ENCODE measurements at regions not wholly inside any gene's neighbourhood (a gene's known extent, or its start where the extent isn't known, plus 50 kb on each side); places are given as distances from the start of the nearest gene placed in this dataset.
"Not testable (repeated sequence)": the region's sequence is repeated elsewhere in the genome, so short reads cannot be mapped to it uniquely, and the experiment has no call there.

- FAIRE-seq: no peak
- DNase-seq (ENCODE audit: insufficient read length, low spot score): no peak
Observed at GRCh38 chr2:147008481-147008880, 836.3 kb upstream of the ACVR2A start.

GRCh38 chr2:147006736-147007141 lies 838.1 kb upstream of the ACVR2A start:
- no peak for FAIRE-seq
- DNase-seq (ENCODE audit: insufficient read length, low spot score): no peak

DNA sequence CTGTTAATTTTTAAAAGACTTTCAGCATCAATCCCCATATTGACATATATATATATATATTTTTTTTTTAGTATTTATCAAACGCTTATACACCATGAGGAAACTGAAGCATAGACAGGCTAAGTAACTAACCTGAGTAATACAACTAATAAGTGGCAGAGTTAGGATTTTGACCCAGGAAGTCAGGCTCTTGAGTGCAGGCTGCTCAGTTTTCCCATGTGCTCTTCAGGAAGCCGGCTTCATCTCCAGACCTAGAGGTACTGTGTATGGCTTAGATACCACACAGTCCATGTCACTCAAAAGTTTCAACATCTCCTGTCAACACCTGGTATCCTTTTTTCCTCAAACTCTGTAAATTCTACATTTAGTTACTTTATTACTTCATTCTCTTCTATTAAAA lies 841.7 kb upstream of the ACVR2A start:
- DNase-seq (ENCODE audit: insufficient read length, low spot score) (no peak), FAIRE-seq (no peak)

GRCh38 chr2:147002256-147002655 lies 842.6 kb upstream of the ACVR2A start:
- DNase-seq (ENCODE audit: insufficient read length, low spot score): no peak

GRCh38 chr2:147001061-147001460 lies 843.8 kb upstream of the ACVR2A start:
- FAIRE-seq (no peak), DNase-seq (ENCODE audit: insufficient read length, low spot score) (no peak)

More at GRCh38 chr2:147002256-147002655, 842.6 kb upstream of the ACVR2A start:
- no peak for FAIRE-seq

DNA sequence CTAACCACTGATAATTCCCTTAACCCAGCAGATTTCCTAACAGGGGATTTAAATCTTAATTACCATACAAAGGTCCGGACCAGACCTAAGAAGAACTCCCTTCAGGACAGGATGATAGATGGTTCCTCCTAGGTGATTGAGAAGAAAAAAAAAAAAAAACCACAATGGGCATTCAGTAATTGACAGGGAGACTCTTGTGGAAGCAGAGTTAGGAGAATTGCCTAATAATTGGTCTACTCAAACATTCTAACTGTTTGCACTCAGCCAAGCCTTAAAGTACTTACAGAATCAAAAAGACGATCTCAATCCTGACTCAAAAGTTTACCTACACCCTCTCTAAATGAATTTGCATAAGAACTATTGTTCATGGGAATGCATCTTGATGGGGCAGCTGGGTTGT lies 844.7 kb upstream of the ACVR2A start:
- not testable (repeated sequence) for DNase-seq (ENCODE audit: insufficient read length, low spot score); FAIRE-seq

GRCh38 chr2:146997945-146998344 lies 846.9 kb upstream of the ACVR2A start:
- DNase-seq (ENCODE audit: insufficient read length, low spot score): no peak
- no peak for FAIRE-seq

DNA sequence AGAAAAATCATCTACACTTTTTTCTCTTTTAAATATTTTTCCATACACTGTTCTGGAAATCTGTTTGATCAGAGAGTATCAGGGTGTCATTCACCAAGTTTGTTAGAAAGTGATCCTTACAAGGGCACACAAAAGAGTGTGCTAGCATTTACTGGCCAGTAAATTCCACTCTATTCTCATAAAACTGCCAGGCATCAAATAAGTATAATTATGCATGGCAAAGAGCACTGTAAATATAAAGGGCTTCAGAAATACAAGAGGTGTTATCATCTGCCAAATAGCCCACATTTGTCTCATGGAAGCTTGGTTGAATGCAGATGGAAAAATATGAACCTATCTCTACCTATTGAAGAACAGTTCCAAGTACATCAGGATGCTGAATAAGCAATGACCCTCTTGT lies 847.3 kb upstream of the ACVR2A start:
- FAIRE-seq: no peak
- no peak for DNase-seq (ENCODE audit: insufficient read length, low spot score)

GRCh38 chr2:146994246-146994645 lies 850.6 kb upstream of the ACVR2A start:
- DNase-seq (ENCODE audit: insufficient read length, low spot score): no peak

DNA sequence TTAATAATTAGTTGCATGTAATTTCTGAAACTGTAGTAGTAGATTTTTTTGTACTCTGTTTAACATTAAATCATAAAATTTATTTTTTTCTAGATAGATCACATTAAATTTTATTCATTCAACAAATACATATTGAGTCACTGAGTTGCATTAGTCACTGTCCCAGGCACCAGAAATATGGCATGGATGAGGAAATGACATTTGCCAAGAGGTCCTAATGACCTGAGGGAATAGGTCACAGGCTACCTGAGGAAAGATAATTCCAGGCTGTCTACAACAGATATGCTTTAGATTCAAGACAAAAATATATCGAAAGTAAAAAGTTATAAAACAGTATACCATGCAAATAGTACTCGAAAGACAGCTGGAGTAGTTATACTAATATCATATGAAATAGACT lies 852.4 kb upstream of the ACVR2A start:
- FAIRE-seq (no peak), DNase-seq (ENCODE audit: insufficient read length, low spot score) (no peak)

More at GRCh38 chr2:146994246-146994645, 850.6 kb upstream of the ACVR2A start:
- FAIRE-seq: no peak

- FAIRE-seq: no peak
Observed at GRCh38 chr2:146992057-146992456, 852.8 kb upstream of the ACVR2A start.

DNA sequence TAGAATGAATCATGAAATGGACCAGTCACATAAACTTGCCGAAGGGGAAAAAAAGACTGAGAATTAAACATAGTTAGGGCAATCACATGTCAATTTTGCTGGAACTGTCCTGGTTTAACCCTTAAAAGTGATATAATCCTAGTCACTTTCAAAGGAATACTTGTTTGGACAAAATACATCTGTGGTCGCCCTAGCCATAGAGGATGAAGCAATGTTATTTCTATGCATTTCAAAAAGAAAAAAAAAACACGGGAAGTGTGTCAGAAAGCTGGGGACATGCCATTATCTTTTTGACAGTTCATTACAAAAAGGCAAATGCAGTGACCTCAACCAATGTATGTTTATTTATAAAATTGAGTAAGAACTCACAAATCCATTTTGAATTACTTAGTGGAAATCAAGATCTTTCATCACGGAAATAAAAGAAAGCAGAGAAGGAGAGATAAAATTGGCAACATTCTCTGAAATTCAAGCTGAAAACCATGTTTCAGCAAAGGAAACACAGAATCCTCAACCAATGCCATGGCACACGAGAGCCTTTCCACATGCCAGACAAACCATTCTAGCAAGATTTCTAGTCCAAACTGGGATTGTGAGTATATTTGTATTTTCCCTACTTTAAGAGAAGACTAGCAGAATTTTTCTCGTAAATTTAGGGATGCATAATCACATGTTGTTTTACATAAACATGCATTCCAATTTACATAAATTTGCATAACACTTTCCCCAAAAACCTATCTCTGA lies 854.3 kb upstream of the ACVR2A start:
- FAIRE-seq: no peak
- DNase-seq (ENCODE audit: insufficient read length, low spot score): no peak

More at GRCh38 chr2:146992057-146992456, 852.8 kb upstream of the ACVR2A start:
- DNase-seq (ENCODE audit: insufficient read length, low spot score): no peak

DNA sequence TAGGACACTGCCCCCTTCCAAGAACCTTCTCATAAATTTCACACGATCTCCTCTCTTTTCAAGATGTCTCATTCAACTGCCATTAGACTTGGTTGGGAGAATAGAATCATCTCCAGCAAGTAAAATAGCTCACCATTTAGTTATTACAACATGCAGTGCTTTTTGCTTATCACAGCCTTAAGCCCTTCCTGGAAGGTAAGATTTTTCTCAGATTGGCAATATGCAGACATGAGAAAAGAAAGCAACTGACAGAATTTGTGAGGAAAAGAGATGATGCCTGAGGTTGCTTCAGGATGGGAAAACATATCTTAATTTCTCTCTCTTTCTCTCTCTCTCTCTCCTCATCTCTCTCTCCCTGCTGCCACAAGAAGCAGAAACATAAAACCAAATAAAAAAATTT lies 855.1 kb upstream of the ACVR2A start:
- DNase-seq (ENCODE audit: insufficient read length, low spot score) (no peak), FAIRE-seq (no peak)

DNA sequence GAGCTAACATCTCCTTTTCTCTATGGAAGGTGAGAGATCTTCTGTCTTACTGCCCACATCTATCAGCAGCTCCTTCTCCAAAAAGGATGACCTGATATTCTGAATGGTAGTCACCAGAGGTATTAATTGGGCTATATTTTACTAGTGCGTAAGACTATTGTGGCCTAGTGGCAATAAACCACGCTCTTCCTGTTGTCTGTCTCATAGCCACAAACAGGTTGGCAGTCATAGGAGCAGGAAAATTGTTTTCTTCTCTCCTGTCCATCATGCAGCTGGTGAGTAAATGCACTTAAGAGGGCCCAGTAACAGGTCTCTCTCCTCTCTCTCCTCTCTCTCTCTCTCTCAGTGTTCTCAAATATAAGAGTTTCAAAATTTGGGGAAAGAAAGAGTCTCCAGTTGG lies 856.8 kb upstream of the ACVR2A start:
- no peak for FAIRE-seq
- DNase-seq (ENCODE audit: insufficient read length, low spot score): no peak

DNA sequence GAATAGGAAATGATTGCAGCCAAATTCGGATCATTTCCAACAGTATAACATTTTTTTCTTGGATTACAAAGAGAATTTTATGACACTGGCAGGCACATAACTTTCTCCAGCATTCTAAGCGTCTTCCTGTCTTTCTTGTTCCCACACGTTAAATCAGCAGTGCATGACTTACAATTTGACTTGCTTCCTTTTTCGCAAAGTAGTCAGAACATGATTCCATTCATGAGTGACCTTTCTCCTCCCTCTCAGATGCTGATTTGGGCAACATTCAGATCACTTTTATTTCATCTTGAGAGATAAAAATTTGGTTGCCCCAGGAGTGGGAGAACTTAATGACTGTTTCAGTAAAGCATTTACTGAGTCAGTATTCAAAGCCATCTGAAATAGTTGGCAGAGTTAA lies 858.7 kb upstream of the ACVR2A start:
- DNase-seq (ENCODE audit: insufficient read length, low spot score): no peak
- FAIRE-seq: no peak

DNA sequence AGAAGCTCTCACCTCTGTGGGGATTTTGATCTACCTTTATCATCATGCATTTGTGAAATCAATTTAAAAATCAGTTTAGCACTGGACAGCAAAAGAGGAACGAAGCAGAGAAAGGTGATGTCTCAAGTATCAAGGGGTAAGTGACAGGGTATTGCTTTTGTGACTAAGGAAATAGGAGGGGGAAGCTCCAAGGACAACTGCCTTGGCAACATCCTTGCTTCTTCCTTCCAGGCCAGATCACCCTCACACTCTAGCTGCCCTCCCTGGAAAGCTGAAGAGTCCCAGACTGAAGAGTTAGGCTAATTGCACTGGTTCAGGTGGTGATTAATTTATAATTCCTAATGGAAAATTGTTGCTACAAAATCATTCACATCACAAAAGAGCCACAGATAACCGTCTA lies 859.1 kb upstream of the ACVR2A start:
- no peak for DNase-seq (ENCODE audit: insufficient read length, low spot score)

GRCh38 chr2:146984014-146984413 lies 860.8 kb upstream of the ACVR2A start:
- DNase-seq (ENCODE audit: insufficient read length, low spot score): no peak
- FAIRE-seq: no peak

More for the DNA sequence above, 859.1 kb upstream of the ACVR2A start:
- FAIRE-seq: no peak

DNA sequence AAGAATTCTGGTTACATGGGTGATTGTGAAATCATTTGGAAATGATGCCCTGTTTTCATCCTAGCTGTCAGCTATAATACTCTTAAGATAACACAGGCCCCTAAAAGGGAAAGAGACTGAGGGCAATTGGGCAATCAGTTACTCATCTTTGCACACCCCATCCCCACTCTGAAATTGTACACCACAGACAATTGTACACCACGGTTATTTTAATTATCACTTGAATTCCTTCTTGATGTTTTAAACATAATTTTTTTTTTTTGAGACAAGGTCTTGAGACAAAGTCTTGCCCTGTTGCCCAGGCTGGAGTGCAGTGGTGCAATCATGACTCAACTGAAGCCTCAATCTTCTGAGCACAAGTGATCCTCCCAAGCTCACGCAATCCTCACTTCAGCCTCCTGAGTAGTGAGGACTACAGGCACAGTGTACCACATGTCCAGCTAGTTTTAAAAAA lies 862.4 kb upstream of the ACVR2A start:
- DNase-seq (ENCODE audit: insufficient read length, low spot score): no peak
- no peak for FAIRE-seq

DNA sequence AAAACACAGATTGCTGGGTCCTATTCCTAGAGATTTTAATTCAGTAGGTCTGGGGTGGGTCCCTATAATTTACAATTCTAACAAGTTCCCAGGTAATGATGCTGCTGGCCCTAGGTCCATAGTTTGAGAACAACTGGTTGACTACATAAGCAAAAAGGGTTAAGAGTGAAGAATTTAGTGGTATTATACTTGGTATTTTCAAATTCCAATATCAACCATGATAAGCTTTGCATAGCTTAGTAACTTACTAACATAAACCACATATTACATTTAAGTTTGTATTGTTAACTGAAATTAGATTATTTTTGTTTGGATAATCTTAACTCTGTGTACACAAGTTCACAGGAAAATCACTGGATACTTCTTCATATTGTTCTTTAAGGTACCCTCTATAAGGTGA lies 862.9 kb upstream of the ACVR2A start:
- DNase-seq (ENCODE audit: insufficient read length, low spot score) (no peak), FAIRE-seq (no peak)

DNA sequence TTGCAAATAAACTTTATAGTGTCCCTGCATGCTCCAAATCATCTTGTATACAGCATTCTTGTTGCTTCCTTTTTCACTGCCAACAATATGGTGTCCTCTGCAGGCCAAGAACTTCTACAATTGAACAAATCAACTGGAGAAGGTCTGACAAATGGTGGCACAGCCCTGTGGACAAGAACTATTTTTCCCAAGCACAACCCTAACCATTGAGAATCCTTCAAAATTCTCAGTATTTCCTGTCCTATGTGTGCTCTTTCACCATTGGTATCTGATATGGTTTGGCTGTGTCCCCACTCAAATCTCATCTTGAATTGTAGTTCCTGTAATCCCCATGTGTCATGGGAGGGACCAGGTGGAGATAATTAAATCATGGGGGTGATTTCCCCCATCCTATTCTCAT lies 865.1 kb upstream of the ACVR2A start:
- FAIRE-seq: no peak
- no peak for DNase-seq (ENCODE audit: insufficient read length, low spot score)

GRCh38 chr2:146978577-146979555 lies 866.0 kb upstream of the ACVR2A start:
- FAIRE-seq: no peak

More at GRCh38 chr2:146978577-146979555, 866.0 kb upstream of the ACVR2A start:
- no peak for DNase-seq (ENCODE audit: insufficient read length, low spot score)

Data from GM19239 (cell line).